GM19193 (cell line): ENCODE measurements at regions not wholly inside any gene's neighbourhood (a gene's known extent, or its start where the extent isn't known, plus 50 kb on each side); places are given as distances from the start of the nearest gene placed in this dataset.

Experiments used
- POLR2A ChIP-seq: IDR thresholded peaks from 4 replicates; pipeline ENCODE4 v1.6.1; 2011; ENCODE audit not compliant: insufficient read depth, insufficient read length; ENCODE audit errors: extremely low read depth

- TF ChIP-seq POLR2A = no peak
Measured at GRCh38 chr11:42077794-42078193, 618.3 kb upstream of the LRRC4C start.

DNA sequence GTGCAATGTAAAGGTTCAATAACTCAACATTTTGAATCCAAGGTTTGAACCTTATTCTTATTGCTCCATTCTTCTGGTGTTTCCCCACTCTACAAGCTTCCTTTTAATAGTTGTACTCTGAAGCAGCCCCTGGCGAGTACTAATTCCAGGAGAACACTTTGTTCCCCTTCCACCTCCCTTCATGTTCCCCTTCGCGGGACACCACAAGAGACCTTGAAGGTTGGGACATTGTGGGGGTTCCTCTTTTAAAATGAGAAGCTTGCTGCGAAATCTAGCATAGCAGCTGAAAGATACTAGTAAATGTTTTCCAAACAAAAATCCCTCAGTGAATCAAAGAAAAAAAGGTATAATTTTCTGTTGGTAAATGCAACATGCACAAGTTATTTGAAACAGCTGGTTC is 626.3 kb upstream of the LRRC4C start:
- TF ChIP-seq POLR2A = no peak

- no peak for TF ChIP-seq POLR2A
Measured at GRCh38 chr11:42093541-42093940, 634.1 kb upstream of the LRRC4C start.

DNA sequence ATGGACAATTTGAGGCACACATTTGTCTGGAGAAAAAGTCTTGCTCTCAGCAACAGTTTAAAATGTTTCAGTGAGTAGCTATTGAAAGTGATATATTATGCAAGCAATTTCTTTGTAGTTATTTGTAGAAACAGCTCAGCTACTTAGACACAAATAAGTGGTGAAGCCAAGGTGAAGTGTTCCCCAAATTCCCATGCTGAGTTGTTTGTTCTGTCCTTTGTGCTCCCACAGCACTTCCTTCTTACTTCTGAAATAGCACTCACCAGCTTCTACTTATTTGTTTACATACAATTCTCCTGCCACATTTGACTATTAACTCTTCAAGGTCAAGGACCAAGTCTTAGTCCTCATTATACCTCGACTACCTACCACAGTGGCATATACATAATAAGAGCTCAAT is 638.6 kb upstream of the LRRC4C start:
- TF ChIP-seq POLR2A = no peak

GRCh38 chr11:42112866-42113265 is 653.4 kb upstream of the LRRC4C start:
- TF ChIP-seq POLR2A = no peak

GRCh38 chr11:42114927-42115326 is 655.5 kb upstream of the LRRC4C start:
- TF ChIP-seq POLR2A = no peak

DNA sequence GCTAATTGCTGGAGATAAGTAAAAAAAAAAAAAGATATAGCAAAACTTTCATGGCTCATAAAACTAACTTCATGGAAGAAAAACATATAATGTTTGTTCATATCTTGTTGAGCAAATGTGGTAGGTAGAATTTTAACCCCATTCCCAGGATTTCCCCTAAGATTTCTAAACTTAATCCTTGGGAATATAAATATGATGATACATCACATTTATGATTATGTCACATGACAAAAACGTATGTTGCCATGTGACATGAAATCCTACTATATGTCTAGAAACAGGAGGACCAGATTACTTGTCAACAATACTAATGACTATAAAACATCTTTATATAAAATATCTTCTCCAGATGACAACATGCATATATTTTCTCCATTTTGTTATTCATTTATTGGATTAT is 679.0 kb upstream of the LRRC4C start:
- no peak for TF ChIP-seq POLR2A

DNA sequence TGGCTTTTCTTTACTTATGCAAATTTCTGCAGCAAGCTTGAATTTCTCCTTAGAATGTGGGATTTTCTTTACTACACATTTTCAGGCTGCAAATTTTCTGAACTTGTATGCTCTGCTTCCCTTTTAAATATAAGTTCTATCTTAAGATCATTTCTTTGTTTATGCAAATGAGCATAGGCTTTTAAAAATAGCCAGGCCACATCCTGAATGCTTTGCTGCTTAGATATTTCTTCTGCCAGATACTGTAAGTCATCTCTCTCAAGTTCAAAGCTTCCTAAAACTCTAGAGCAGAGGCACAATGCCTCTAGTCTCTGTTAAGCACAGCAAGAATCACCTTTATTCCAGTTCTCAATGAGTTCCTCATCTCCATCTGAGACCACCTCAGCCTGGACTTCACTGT is 685.9 kb upstream of the LRRC4C start:
- TF ChIP-seq POLR2A = no peak

- TF ChIP-seq POLR2A = no peak
Measured at GRCh38 chr11:42161886-42162285, 702.4 kb upstream of the LRRC4C start.

GRCh38 chr11:42169191-42169590 is 709.7 kb upstream of the LRRC4C start:
- no peak for TF ChIP-seq POLR2A

- TF ChIP-seq POLR2A = no peak
Measured at GRCh38 chr11:42170601-42171000, 711.1 kb upstream of the LRRC4C start.

DNA sequence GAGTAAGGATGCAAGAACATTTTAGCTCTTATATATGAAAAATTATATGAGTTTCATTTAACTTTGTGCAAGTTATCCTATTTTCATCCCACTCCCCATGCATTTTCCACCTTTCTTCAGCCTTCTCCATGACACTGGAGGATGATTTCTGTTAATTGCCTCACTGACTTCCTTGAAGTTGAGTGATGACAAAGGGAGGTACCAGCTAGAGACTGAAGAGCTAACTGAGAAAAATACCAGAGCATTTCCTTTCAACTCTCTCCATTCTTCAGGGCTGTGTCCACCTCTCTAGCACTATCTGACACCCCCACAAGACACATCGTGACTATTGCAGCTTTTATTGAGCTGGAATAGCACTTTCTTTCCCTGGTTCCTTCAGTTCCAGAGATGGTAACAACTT is 711.6 kb upstream of the LRRC4C start:
- no peak for TF ChIP-seq POLR2A

- no peak for TF ChIP-seq POLR2A
Measured at GRCh38 chr11:42172441-42172840, 713.0 kb upstream of the LRRC4C start.

DNA sequence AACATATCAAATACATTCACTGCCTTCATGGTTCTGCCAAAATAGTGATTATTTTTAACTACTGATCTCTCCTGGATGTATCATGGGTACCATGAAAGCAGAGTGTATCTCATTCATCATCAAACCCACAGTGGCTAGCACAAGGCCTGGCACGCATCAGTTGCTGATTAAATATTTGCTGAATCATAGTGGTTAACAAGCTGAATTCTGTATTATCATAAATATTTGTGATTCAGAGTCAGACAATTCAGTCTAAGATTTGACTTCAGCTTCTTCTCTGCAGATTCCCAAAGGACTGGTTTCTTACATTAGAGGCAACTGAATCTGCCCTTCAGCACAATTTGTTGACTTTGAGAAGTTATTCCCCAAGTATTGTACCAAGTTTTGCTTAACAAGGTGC is 715.8 kb upstream of the LRRC4C start:
- TF ChIP-seq POLR2A = no peak

- no peak for TF ChIP-seq POLR2A
Measured at GRCh38 chr11:42179216-42179615, 719.8 kb upstream of the LRRC4C start.

- TF ChIP-seq POLR2A = no peak
Measured at GRCh38 chr11:42195289-42196013, 736.0 kb upstream of the LRRC4C start.

- TF ChIP-seq POLR2A = no peak
Measured at GRCh38 chr11:42200311-42200710, 740.9 kb upstream of the LRRC4C start.
